Osteoblast (primary cell): ENCODE measurements at regions not wholly inside any gene's neighbourhood (a gene's known extent, or its start where the extent isn't known, plus 50 kb on each side); places are given as distances from the start of the nearest gene placed in this dataset.

Source experiments
- DNase-seq: peaks from one replicate; pipeline ENCODE4 v3.0.0; 2011; ENCODE audit warnings: low spot score, mixed read lengths; ENCODE audit not compliant: insufficient read length; ENCODE audit errors: missing footprints
- H2AFZ ChIP-seq: 2 replicates; pipeline ENCODE4 v1.6.0; 2011; ENCODE audit warnings: mild to moderate bottlenecking, low read length
- H3K27ac ChIP-seq: 2 replicates; pipeline ENCODE4 v1.5.1; 2011; ENCODE audit warnings: mild to moderate bottlenecking, low read depth, low read length, moderate library complexity
- H3K27me3 ChIP-seq: 2 replicates; pipeline ENCODE4 v1.6.0; 2012; ENCODE audit warnings: mild to moderate bottlenecking, control low read depth, inconsistent platforms, low read length, moderate library complexity; ENCODE audit not compliant: insufficient read depth
- H3K36me3 ChIP-seq: 2 replicates; pipeline ENCODE4 v1.5.1; 2011; ENCODE audit warnings: mild to moderate bottlenecking, low read length, control low read depth, moderate library complexity; ENCODE audit not compliant: insufficient read depth
- H3K4me1 ChIP-seq: 2 replicates; pipeline ENCODE4 v1.5.1; 2011; ENCODE audit warnings: mild to moderate bottlenecking, low read length, control low read depth, moderate library complexity; ENCODE audit not compliant: insufficient read depth
- H3K4me2 ChIP-seq: 2 replicates; pipeline ENCODE4 v1.6.0; 2011; ENCODE audit warnings: mild to moderate bottlenecking, low read length; ENCODE audit not compliant: insufficient read depth
- H3K4me3 ChIP-seq: fragments of 200-600 bp; sonication (generic); 3 replicates; pipeline ENCODE4 v1.5.1; 2012; ENCODE audit warnings: mild to moderate bottlenecking, low read length, inconsistent platforms; ENCODE audit not compliant: insufficient read depth
- H3K79me2 ChIP-seq: 2 replicates; pipeline ENCODE4 v1.6.0; 2012; ENCODE audit warnings: mild to moderate bottlenecking, low read length, control low read depth, inconsistent platforms; ENCODE audit not compliant: insufficient read depth
- H3K9me3 ChIP-seq: 2 replicates; pipeline ENCODE4 v1.5.1; 2011; ENCODE audit warnings: low read depth, low read length, control low read depth
- H4K20me1 ChIP-seq: 2 replicates; pipeline ENCODE4 v1.6.0; 2012; ENCODE audit warnings: mild to moderate bottlenecking, low read length, control low read depth; ENCODE audit not compliant: insufficient read depth
- CTCF ChIP-seq: IDR thresholded peaks from 2 replicates; pipeline ENCODE4 v1.5.1; 2011; ENCODE audit warnings: mild to moderate bottlenecking, low read depth, low read length, moderate library complexity; ENCODE audit errors: extremely low read depth

DNA sequence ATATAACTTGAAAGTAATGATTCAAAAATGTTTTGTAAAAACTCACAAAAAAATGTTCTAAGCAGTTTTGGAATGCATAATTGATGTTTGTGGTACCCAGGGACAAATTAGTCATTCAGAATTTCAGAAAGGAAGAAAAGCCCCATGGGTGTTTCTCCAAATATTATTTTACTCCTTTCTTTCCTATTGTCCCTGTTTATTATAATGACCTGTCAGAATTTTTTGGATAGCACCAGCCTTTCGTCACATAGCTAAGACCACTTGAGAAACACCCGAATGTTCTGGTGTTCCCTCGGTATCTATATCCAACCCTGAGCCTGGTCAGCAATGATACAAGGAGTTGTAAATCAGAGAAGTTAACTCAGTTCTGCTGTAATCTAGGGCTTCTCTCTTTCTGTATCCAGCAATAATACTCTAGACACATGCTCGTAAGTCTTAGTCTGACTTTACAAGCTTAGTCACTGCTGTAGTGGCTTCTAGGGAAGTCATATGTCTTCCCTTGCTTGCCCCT, 64.8 kb upstream of the MEOX2 start:
- H3K4me3 ChIP-seq = peak overlapping the region; percentile 41
- no peaks in the 10 kb centered on the region for H3K9me3 ChIP-seq
- H3K27me3 ChIP-seq = no peaks in the 10 kb centered on the region
- peak; percentile 37 for DNase-seq
- H3K4me2 ChIP-seq = peak overlapping the region; percentile 74
- H4K20me1 ChIP-seq = no peaks in the 10 kb centered on the region
- no peaks in the 10 kb centered on the region for H3K36me3 ChIP-seq
- no peak overlapping the region for H2AFZ ChIP-seq
- no peak for TF ChIP-seq CTCF
- H3K79me2 ChIP-seq = no peaks in the 10 kb centered on the region
- H3K4me1 ChIP-seq = peaks cover 60% of the 10 kb centered on the region
- peak overlapping the region; percentile 88 for H3K27ac ChIP-seq

- no peaks in the 10 kb centered on the region for H3K79me2 ChIP-seq
- TF ChIP-seq CTCF = no peak
- H3K4me1 ChIP-seq = peaks cover 58% of the 10 kb centered on the region
- peak overlapping the region; percentile 88 for H3K27ac ChIP-seq
- H4K20me1 ChIP-seq = no peaks in the 10 kb centered on the region
- H3K4me3 ChIP-seq = no peak overlapping the region
- H3K9me3 ChIP-seq = no peaks in the 10 kb centered on the region
- DNase-seq = no peak
- no peak overlapping the region for H2AFZ ChIP-seq
- H3K4me2 ChIP-seq = peak overlapping the region; percentile 74
- no peaks in the 10 kb centered on the region for H3K27me3 ChIP-seq
- H3K36me3 ChIP-seq = no peaks in the 10 kb centered on the region
Measured at GRCh38 chr7:15750727-15751126, 64.2 kb upstream of the MEOX2 start.

- no peaks in the 10 kb centered on the region for H4K20me1 ChIP-seq
- no peaks in the 10 kb centered on the region for H3K36me3 ChIP-seq
- no peak for DNase-seq
- TF ChIP-seq CTCF = no peak
- no peak overlapping the region for H3K4me3 ChIP-seq
- H3K9me3 ChIP-seq = no peaks in the 10 kb centered on the region
- peaks cover 47% of the 10 kb centered on the region for H3K4me1 ChIP-seq
- H2AFZ ChIP-seq = no peak overlapping the region
- H3K27ac ChIP-seq = no peak overlapping the region
- H3K4me2 ChIP-seq = no peak overlapping the region
- no peaks in the 10 kb centered on the region for H3K79me2 ChIP-seq
- H3K27me3 ChIP-seq = no peaks in the 10 kb centered on the region
Measured at GRCh38 chr7:15749631-15750030, 63.1 kb upstream of the MEOX2 start.

GRCh38 chr7:15747712-15748111, 61.2 kb upstream of the MEOX2 start:
- no peak overlapping the region for H3K4me3 ChIP-seq
- no peaks in the 10 kb centered on the region for H3K9me3 ChIP-seq
- no peak overlapping the region for H3K27ac ChIP-seq
- peak; percentile 18 for DNase-seq
- TF ChIP-seq CTCF = no peak
- H3K4me1 ChIP-seq = peaks cover 30% of the 10 kb centered on the region
- no peaks in the 10 kb centered on the region for H3K36me3 ChIP-seq
- no peak overlapping the region for H2AFZ ChIP-seq
- H3K27me3 ChIP-seq = no peaks in the 10 kb centered on the region
- no peaks in the 10 kb centered on the region for H4K20me1 ChIP-seq
- H3K79me2 ChIP-seq = no peaks in the 10 kb centered on the region
- no peak overlapping the region for H3K4me2 ChIP-seq
